ENCODE measurements at regions not wholly inside any gene's neighbourhood (a gene's known extent, or its start where the extent isn't known, plus 50 kb on each side); places are given as distances from the start of the nearest gene placed in this dataset.
A peak's percentile ranks its signal among the peaks of the same experiment; 100 is the strongest.

DNA sequence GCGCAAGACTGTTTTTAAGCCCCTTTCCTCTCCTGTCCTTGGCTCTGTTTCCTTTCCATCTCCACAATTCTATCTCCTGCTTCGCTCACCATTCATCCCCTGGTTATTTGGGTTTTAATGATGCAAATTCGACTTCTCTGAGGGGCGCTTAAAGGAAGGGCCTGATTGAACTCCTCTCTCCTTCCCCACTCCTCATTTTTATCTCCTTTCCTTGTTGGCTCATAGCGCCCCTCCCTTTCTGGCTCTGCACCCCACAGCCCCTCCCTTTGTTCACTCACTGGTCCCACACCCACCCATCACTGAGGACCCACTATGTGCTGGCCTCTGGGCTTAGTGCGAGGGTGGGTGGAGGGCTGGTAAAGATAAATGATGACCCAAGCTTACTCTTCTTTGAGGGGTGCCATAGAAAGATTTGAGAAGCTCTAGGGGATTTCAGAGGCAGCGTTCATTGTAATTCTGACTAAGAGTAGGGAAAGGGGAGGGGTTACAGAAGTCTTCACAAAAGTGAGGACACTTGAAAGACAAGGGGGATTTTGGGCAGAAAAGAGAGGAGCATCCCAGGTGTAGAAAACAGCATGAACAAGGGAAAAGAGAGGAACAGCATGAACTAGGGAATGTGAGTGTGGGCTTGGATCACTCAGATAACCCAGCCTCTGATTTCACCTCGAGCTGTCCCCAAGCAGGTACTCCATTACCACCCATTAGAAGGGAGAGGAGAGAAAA lies 507.8 kb downstream of the CD83 start:
- H3K9me3 Mint-ChIP-seq: peaks cover 14% of the 10 kb centered on the region
- DNase-seq (ENCODE audit: low spot score) (no peak), ATAC-seq (peak; percentile 67)
- peaks cover 9% of the 10 kb centered on the region for H3K36me3 Mint-ChIP-seq
- POLR2A ChIA-PET: no interaction called here
- CTCF ChIA-PET: no interaction called here
- H3K27ac Mint-ChIP-seq: peak overlapping the region; percentile 92
- H3K27me3 Mint-ChIP-seq (ENCODE audit: low read depth): no peaks in the 10 kb centered on the region
- TF ChIP-seq, protein P1, sequence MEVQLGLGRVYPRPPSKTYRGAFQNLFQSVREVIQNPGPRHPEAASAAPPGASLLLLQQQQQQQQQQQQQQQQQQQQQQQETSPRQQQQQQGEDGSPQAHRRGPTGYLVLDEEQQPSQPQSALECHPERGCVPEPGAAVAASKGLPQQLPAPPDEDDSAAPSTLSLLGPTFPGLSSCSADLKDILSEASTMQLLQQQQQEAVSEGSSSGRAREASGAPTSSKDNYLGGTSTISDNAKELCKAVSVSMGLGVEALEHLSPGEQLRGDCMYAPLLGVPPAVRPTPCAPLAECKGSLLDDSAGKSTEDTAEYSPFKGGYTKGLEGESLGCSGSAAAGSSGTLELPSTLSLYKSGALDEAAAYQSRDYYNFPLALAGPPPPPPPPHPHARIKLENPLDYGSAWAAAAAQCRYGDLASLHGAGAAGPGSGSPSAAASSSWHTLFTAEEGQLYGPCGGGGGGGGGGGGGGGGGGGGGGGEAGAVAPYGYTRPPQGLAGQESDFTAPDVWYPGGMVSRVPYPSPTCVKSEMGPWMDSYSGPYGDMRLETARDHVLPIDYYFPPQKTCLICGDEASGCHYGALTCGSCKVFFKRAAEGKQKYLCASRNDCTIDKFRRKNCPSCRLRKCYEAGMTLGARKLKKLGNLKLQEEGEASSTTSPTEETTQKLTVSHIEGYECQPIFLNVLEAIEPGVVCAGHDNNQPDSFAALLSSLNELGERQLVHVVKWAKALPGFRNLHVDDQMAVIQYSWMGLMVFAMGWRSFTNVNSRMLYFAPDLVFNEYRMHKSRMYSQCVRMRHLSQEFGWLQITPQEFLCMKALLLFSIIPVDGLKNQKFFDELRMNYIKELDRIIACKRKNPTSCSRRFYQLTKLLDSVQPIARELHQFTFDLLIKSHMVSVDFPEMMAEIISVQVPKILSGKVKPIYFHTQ (CRISPR knock-in tag; IDR thresholded peaks at IDR 0.05): no peak
- TF ChIP-seq PRRX2 (CRISPR knock-in tag; IDR thresholded peaks at IDR 0.05): no peak
- TF ChIP-seq, protein P2, sequence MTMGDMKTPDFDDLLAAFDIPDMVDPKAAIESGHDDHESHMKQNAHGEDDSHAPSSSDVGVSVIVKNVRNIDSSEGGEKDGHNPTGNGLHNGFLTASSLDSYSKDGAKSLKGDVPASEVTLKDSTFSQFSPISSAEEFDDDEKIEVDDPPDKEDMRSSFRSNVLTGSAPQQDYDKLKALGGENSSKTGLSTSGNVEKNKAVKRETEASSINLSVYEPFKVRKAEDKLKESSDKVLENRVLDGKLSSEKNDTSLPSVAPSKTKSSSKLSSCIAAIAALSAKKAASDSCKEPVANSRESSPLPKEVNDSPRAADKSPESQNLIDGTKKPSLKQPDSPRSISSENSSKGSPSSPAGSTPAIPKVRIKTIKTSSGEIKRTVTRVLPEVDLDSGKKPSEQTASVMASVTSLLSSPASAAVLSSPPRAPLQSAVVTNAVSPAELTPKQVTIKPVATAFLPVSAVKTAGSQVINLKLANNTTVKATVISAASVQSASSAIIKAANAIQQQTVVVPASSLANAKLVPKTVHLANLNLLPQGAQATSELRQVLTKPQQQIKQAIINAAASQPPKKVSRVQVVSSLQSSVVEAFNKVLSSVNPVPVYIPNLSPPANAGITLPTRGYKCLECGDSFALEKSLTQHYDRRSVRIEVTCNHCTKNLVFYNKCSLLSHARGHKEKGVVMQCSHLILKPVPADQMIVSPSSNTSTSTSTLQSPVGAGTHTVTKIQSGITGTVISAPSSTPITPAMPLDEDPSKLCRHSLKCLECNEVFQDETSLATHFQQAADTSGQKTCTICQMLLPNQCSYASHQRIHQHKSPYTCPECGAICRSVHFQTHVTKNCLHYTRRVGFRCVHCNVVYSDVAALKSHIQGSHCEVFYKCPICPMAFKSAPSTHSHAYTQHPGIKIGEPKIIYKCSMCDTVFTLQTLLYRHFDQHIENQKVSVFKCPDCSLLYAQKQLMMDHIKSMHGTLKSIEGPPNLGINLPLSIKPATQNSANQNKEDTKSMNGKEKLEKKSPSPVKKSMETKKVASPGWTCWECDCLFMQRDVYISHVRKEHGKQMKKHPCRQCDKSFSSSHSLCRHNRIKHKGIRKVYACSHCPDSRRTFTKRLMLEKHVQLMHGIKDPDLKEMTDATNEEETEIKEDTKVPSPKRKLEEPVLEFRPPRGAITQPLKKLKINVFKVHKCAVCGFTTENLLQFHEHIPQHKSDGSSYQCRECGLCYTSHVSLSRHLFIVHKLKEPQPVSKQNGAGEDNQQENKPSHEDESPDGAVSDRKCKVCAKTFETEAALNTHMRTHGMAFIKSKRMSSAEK (CRISPR knock-in tag; IDR thresholded peaks at IDR 0.05; ENCODE audit: borderline replicate concordance): no peak
- TF ChIP-seq, protein P3, sequence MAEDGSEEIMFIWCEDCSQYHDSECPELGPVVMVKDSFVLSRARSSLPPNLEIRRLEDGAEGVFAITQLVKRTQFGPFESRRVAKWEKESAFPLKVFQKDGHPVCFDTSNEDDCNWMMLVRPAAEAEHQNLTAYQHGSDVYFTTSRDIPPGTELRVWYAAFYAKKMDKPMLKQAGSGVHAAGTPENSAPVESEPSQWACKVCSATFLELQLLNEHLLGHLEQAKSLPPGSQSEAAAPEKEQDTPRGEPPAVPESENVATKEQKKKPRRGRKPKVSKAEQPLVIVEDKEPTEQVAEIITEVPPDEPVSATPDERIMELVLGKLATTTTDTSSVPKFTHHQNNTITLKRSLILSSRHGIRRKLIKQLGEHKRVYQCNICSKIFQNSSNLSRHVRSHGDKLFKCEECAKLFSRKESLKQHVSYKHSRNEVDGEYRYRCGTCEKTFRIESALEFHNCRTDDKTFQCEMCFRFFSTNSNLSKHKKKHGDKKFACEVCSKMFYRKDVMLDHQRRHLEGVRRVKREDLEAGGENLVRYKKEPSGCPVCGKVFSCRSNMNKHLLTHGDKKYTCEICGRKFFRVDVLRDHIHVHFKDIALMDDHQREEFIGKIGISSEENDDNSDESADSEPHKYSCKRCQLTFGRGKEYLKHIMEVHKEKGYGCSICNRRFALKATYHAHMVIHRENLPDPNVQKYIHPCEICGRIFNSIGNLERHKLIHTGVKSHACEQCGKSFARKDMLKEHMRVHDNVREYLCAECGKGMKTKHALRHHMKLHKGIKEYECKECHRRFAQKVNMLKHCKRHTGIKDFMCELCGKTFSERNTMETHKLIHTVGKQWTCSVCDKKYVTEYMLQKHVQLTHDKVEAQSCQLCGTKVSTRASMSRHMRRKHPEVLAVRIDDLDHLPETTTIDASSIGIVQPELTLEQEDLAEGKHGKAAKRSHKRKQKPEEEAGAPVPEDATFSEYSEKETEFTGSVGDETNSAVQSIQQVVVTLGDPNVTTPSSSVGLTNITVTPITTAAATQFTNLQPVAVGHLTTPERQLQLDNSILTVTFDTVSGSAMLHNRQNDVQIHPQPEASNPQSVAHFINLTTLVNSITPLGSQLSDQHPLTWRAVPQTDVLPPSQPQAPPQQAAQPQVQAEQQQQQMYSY (CRISPR knock-in tag; IDR thresholded peaks at IDR 0.05): no peak
- no peak for TF ChIP-seq FOXJ3 (CRISPR knock-in tag; IDR thresholded peaks at IDR 0.05; ENCODE audit: borderline replicate concordance)
- TF ChIP-seq, protein P4, sequence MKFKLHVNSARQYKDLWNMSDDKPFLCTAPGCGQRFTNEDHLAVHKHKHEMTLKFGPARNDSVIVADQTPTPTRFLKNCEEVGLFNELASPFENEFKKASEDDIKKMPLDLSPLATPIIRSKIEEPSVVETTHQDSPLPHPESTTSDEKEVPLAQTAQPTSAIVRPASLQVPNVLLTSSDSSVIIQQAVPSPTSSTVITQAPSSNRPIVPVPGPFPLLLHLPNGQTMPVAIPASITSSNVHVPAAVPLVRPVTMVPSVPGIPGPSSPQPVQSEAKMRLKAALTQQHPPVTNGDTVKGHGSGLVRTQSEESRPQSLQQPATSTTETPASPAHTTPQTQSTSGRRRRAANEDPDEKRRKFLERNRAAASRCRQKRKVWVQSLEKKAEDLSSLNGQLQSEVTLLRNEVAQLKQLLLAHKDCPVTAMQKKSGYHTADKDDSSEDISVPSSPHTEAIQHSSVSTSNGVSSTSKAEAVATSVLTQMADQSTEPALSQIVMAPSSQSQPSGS (CRISPR knock-in tag; IDR thresholded peaks at IDR 0.05; ENCODE audit: borderline replicate concordance, low read depth): no peak
- TF ChIP-seq ZNF317 (CRISPR knock-in tag; IDR thresholded peaks at IDR 0.05; ENCODE audit: borderline replicate concordance, low read depth): no peak
- no peak for TF ChIP-seq NR2C2 (CRISPR knock-in tag; IDR thresholded peaks at IDR 0.05)
- TF ChIP-seq, protein P5, sequence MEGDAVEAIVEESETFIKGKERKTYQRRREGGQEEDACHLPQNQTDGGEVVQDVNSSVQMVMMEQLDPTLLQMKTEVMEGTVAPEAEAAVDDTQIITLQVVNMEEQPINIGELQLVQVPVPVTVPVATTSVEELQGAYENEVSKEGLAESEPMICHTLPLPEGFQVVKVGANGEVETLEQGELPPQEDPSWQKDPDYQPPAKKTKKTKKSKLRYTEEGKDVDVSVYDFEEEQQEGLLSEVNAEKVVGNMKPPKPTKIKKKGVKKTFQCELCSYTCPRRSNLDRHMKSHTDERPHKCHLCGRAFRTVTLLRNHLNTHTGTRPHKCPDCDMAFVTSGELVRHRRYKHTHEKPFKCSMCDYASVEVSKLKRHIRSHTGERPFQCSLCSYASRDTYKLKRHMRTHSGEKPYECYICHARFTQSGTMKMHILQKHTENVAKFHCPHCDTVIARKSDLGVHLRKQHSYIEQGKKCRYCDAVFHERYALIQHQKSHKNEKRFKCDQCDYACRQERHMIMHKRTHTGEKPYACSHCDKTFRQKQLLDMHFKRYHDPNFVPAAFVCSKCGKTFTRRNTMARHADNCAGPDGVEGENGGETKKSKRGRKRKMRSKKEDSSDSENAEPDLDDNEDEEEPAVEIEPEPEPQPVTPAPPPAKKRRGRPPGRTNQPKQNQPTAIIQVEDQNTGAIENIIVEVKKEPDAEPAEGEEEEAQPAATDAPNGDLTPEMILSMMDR (IDR thresholded peaks at IDR 0.05): no peak
- TF ChIP-seq, protein P6, sequence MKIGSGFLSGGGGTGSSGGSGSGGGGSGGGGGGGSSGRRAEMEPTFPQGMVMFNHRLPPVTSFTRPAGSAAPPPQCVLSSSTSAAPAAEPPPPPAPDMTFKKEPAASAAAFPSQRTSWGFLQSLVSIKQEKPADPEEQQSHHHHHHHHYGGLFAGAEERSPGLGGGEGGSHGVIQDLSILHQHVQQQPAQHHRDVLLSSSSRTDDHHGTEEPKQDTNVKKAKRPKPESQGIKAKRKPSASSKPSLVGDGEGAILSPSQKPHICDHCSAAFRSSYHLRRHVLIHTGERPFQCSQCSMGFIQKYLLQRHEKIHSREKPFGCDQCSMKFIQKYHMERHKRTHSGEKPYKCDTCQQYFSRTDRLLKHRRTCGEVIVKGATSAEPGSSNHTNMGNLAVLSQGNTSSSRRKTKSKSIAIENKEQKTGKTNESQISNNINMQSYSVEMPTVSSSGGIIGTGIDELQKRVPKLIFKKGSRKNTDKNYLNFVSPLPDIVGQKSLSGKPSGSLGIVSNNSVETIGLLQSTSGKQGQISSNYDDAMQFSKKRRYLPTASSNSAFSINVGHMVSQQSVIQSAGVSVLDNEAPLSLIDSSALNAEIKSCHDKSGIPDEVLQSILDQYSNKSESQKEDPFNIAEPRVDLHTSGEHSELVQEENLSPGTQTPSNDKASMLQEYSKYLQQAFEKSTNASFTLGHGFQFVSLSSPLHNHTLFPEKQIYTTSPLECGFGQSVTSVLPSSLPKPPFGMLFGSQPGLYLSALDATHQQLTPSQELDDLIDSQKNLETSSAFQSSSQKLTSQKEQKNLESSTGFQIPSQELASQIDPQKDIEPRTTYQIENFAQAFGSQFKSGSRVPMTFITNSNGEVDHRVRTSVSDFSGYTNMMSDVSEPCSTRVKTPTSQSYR (CRISPR knock-in tag; IDR thresholded peaks at IDR 0.05): no peak
- TF ChIP-seq, protein P7, sequence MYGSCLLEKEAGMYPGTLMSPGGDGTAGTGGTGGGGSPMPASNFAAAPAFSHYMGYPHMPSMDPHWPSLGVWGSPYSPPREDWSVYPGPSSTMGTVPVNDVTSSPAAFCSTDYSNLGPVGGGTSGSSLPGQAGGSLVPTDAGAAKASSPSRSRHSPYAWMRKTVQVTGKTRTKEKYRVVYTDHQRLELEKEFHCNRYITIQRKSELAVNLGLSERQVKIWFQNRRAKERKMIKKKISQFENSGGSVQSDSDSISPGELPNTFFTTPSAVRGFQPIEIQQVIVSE (CRISPR knock-in tag; IDR thresholded peaks at IDR 0.05; ENCODE audit: borderline replicate concordance): no peak
- no peak for TF ChIP-seq ZNF396 (CRISPR knock-in tag; IDR thresholded peaks at IDR 0.05; ENCODE audit: borderline replicate concordance)
- no peak for TF ChIP-seq SMAD4 (CRISPR knock-in tag; IDR thresholded peaks at IDR 0.05)
- TF ChIP-seq ZNF671 (CRISPR knock-in tag; IDR thresholded peaks at IDR 0.05): no peak
- peaks cover 53% of the 10 kb centered on the region for H3K4me1 Mint-ChIP-seq
- no peak overlapping the region; the same call in 1 of the 2 replicates for H3K4me3 Mint-ChIP-seq
